Glomerular visceral epithelial cell (primary cell): ENCODE measurements at regions not wholly inside any gene's neighbourhood (a gene's known extent, or its start where the extent isn't known, plus 50 kb on each side); places are given as distances from the start of the nearest gene placed in this dataset.
"Not testable (repeated sequence)": the region's sequence is repeated elsewhere in the genome, so short reads cannot be mapped to it uniquely, and the experiment has no call there.

Experiments
- DNase-seq: peaks from one replicate; pipeline ENCODE4 v3.0.0-alpha.2; 2016; ENCODE audit errors: extremely low spot score

DNA sequence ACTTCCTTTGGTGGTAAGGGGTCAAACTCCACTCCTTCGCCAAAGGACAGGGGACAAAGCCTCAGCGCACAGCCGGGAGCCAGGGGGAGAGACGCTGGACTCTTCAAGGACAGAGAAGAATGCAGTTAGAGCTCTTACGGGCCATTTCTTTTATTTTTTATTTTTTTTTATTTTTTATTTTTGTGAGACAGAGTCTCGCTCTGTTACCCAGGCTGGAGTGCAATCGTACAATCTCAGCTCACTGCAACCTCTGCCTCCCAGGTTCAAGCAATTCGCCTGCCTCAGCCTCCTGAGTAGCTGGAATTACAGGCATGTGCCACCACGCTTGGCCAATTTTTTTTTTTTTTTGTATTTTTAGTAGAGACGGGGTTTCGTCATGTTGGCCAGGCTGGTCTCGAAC lies 93.2 kb upstream of the RPH3AL start, which contains the start of gene RFLNB:
TSS of gene RFLNB (minus strand) at position 101 of the 400 bp plus-strand sequence.
- DNase-seq, result not testable (repeated sequence)

- DNase-seq, result no peak
Observed at GRCh38 chr17:444879-445454, 92.4 kb upstream of the RPH3AL start.

DNA sequence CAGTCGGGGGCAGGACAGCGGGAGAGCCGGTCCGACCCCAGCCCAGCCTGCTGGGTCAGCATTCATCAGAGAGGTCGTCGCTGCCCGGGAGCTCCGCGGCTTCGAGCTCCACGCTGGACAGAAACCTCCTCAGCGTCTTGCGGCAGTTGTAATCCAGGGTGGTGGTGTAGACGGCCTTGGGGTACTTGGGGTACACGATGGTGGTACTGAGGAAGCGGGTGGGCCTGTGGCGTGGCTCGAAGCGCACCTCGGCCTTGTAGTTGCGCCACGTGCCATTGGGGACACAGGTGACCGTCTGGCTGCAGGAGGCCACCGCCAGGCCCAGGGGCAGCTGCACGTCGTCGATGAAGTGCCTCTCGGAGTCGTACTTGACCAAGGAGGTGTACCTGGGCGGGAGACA lies 90.5 kb upstream of the RPH3AL start:
- DNase-seq, result no peak

- no peak for DNase-seq
Observed at GRCh38 chr17:441155-441950, 88.7 kb upstream of the RPH3AL start.

GRCh38 chr17:438191-438590 lies 85.6 kb upstream of the RPH3AL start:
- no peak for DNase-seq

- DNase-seq, result no peak
Observed at GRCh38 chr17:437545-437944, 84.9 kb upstream of the RPH3AL start.

- DNase-seq, result no peak
Observed at GRCh38 chr17:436571-436970, 84.0 kb upstream of the RPH3AL start.

- DNase-seq, result not testable (repeated sequence)
Observed at GRCh38 chr17:432471-432870, 79.9 kb upstream of the RPH3AL start.

GRCh38 chr17:431494-431893 lies 78.9 kb upstream of the RPH3AL start:
- no peak for DNase-seq

GRCh38 chr17:429589-429988 lies 77.0 kb upstream of the RPH3AL start:
- DNase-seq, result no peak

DNA sequence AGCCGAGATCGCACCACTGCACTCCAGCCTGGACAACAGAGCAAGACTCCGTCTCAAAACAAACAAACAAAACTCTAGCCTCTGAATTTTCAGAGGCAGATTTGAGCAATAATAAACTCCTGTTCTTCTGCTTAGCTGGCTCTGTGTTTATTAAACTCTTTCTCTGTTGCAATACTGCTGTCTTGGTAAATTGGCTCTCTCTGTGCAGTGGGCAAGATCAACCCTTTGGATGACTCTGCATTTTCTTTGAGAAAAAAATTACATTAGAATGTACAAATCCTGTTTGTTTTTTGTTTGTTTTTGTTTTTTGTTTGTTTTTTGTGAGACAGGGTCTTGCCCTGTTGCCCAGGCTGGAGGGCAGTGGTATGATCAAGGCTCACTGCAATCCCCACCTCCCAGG lies 75.8 kb upstream of the RPH3AL start:
- DNase-seq, result no peak

- no peak for DNase-seq
Observed at GRCh38 chr17:427891-428290, 75.3 kb upstream of the RPH3AL start.

DNA sequence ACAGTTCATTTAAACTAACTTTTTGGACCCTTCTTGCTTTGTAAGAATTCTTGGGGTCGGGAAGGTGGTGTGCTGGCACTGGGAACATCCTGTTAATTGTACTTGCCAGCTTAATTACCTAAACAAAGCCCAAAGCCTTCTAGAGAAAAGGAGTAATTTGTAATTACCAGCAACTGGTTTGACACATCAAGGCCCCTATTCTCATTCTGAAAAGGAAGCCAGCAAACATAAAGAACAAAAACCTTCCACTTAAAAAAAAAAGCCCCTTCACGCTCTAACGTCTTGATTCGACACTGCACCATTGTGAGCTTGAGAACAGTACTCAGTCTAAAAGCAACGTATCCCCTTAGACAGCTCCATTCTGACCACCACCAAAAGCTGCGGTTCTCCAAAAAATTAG lies 74.7 kb upstream of the RPH3AL start:
- DNase-seq, result no peak

GRCh38 chr17:422196-422930 lies 69.8 kb upstream of the RPH3AL start:
- DNase-seq, result no peak

- DNase-seq, result no peak
Observed at GRCh38 chr17:420479-421175, 68.0 kb upstream of the RPH3AL start.

- no peak for DNase-seq
Observed at GRCh38 chr17:419073-419735, 66.6 kb upstream of the RPH3AL start.

DNA sequence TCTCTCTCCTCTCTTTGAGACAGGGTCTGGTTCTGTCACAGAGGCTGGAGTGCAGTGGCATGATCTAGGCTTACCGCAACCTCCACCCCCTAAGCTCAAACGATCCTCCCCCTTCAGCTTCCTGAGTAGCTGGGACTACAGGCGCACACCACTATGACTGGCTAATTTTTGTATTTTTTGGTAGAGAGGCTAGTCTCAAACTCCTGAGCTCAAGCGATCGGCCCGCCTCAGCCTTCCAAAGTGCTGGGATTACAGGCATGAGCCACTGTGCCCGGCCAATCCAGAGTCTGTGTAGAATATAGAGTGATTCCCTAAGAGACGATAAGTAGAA lies 65.8 kb upstream of the RPH3AL start:
- no peak for DNase-seq

DNA sequence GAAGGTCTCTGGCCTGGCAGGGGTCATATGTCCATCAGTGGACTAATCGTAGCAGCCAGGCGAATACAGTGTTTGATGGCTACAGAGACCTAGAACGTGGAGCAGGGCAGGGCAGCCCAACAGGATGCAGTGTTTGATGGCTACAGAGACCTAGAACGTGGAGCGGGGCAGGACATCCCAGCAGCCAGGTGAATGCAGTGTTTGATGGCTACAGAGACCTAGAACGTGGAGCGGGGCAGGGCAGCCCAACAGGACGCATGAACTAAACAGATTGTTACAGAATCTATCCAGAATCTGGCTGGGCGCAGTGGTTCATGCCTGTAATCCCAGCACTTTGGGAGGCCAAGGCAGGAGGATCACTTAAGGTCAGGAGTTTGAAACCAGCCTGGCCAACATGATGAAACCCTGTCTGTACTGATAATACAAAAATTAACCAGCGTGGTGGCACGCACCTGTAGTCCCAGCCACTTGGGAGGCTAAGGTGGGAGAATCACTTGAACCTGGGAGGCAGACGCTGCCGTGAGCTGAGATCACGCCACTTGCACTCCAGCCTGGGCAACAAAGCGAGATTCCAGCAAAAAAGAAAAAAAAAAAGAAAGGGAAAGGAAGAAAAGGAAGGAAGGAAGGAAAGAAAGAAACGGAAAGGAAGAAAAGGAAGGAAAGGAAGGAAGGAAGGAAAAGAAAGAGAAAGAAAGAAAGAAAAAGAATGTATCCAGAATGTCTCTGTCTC lies 65.2 kb upstream of the RPH3AL start:
- no peak for DNase-seq

- DNase-seq, result no peak
Observed at GRCh38 chr17:416293-417206, 63.9 kb upstream of the RPH3AL start.
